ENCODE measurements at regions not wholly inside any gene's neighbourhood (a gene's known extent, or its start where the extent isn't known, plus 50 kb on each side); places are given as distances from the start of the nearest gene placed in this dataset.

DNA sequence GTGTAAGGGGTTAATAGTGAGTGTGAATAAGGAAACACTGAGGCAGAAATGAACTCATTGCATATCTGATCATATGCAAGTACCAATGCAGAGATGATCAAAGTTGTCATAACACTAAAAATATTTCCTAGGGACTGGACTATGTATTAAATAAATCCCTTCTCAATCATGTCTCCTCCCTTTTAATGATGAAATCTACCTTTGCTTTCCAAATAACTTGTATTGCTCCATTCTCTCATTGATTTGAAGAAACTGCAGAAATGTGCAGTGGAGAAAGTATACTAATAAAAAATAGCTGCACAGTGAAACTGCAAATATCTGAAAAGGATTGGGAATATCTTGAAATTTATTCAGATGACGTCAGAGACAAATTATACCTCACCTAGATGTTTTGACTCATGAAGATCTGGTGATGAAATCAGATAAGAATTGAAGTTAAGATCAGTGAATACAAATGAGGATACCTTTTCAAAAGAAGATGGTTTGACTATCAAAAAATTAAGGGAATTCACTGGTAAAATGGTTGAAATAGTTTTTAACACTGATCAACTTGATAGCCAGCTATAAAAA, 1264.9 kb upstream of the USP15 start:
- H3K27me3 Mint-ChIP-seq (ENCODE audit: low read depth) = no peaks in the 10 kb centered on the region
- no peak for DNase-seq (ENCODE audit: low spot score in 2 of 2, unreplicated experiment in 2 of 2)

DNA sequence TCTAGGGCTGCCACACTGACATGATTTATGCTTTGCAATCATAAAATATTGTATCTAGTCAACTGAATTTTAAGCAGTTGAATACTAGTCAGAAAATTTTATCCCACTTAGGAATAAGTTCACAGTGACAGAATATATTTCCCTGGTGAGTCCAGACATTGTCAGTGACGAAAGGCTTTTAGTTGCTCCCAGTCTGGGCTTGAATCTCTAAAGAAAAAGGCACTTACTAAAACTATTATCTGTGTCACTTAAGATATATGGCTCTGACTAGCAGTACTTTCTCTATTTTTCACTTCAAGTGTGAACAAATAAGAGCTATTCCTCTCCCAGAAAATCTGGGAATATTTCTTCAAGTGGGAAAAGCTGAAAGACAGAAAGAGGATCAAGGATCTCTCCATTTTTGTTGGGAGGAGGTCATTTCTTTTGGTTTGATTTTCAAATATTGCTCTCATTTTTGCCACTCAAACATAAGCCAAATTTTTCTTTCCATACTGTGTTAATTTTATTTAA, 1262.3 kb upstream of the USP15 start:
- Mint-ChIP-seq H3K9me3 (peaks cover 9% of the 10 kb centered on the region), H3K36me3 (no peaks in the 10 kb centered on the region), H3K4me3 (no peak overlapping the region), H3K27ac (no peak overlapping the region), H3K27me3 (ENCODE audit: low read depth) (no peaks in the 10 kb centered on the region), H3K4me1 (no peaks in the 10 kb centered on the region)
- no peak for DNase-seq (ENCODE audit: low spot score in 2 of 2, unreplicated experiment in 2 of 2)
- TF ChIP-seq, protein P1, sequence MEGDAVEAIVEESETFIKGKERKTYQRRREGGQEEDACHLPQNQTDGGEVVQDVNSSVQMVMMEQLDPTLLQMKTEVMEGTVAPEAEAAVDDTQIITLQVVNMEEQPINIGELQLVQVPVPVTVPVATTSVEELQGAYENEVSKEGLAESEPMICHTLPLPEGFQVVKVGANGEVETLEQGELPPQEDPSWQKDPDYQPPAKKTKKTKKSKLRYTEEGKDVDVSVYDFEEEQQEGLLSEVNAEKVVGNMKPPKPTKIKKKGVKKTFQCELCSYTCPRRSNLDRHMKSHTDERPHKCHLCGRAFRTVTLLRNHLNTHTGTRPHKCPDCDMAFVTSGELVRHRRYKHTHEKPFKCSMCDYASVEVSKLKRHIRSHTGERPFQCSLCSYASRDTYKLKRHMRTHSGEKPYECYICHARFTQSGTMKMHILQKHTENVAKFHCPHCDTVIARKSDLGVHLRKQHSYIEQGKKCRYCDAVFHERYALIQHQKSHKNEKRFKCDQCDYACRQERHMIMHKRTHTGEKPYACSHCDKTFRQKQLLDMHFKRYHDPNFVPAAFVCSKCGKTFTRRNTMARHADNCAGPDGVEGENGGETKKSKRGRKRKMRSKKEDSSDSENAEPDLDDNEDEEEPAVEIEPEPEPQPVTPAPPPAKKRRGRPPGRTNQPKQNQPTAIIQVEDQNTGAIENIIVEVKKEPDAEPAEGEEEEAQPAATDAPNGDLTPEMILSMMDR (IDR thresholded peaks at IDR 0.05; ENCODE audit: unreplicated experiment) = no peak

More for the DNA sequence above, 1264.9 kb upstream of the USP15 start:
- Mint-ChIP-seq H3K4me3 (no peak overlapping the region), H3K4me1 (no peaks in the 10 kb centered on the region), H3K9me3 (no peaks in the 10 kb centered on the region), H3K27ac (no peak overlapping the region), H3K36me3 (no peaks in the 10 kb centered on the region)
- TF ChIP-seq, protein P1 (IDR thresholded peaks at IDR 0.05; ENCODE audit: unreplicated experiment) = no peak

DNA sequence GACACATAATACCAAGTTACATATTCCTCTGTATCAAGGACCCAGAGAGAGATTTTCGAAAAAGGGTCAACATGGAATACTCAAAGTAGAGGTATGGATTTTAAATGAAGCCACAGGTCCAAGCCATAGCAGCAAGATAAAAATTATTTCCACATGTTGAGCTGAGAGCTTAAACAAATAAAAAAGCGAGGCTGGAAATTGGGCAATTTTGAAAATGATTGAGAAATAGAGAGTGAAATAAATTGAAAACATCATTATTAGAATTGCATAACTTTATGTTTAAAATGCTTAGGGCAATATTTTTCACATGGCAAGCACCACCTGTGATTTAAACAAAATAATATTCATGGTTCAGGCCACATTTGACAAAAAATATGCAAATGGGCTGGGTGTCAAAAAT, 1251.0 kb upstream of the USP15 start:
- no peak for DNase-seq (ENCODE audit: low spot score in 2 of 2, unreplicated experiment in 2 of 2)
- no peaks in the 10 kb centered on the region for H3K4me1 Mint-ChIP-seq
- H3K27ac Mint-ChIP-seq = no peak overlapping the region
- H3K36me3 Mint-ChIP-seq = no peaks in the 10 kb centered on the region
- H3K27me3 Mint-ChIP-seq (ENCODE audit: low read depth) = no peaks in the 10 kb centered on the region
- TF ChIP-seq, protein P1 (IDR thresholded peaks at IDR 0.05; ENCODE audit: unreplicated experiment) = no peak
- H3K4me3 Mint-ChIP-seq = no peak overlapping the region
- peaks cover under 1% of the 10 kb centered on the region for H3K9me3 Mint-ChIP-seq

DNA sequence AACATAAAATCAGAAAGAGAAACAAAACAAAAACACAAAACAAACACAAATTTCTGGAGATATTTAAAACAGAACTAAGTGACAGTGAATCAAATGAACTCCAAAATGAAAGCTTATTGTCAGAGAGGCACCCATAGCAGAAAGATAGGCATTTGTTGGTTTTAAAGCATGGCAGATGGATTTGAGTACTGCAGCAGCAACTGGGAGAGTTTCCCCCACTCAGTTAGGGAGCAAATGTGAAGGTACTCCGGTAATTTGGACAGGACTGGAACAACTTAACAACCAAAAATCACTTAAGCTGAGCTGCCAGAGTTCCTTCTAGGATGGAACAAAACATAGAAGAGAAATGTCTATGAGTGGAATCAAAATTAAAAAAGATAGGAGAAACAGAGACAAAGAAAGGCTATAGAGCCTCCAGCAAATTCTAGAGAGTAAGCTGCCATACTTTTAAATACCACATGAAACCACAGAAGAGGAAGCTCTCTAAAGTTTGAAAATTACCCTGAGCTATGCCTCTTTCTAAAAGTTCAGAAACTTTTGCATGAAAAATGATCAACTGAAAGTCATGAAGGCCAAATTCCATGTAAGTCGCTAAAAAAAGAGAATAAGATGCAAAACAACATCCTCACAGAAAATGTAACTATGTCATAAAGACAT, 1248.3 kb upstream of the USP15 start:
- no peaks in the 10 kb centered on the region for H3K9me3 Mint-ChIP-seq
- no peak overlapping the region for H3K4me3 Mint-ChIP-seq
- no peaks in the 10 kb centered on the region for H3K27me3 Mint-ChIP-seq (ENCODE audit: low read depth)
- no peaks in the 10 kb centered on the region for H3K36me3 Mint-ChIP-seq
- no peak for DNase-seq (ENCODE audit: low spot score in 2 of 2, unreplicated experiment in 2 of 2)
- TF ChIP-seq, protein P1 (IDR thresholded peaks at IDR 0.05; ENCODE audit: unreplicated experiment) = no peak
- H3K27ac Mint-ChIP-seq = no peak overlapping the region
- no peaks in the 10 kb centered on the region for H3K4me1 Mint-ChIP-seq

DNA sequence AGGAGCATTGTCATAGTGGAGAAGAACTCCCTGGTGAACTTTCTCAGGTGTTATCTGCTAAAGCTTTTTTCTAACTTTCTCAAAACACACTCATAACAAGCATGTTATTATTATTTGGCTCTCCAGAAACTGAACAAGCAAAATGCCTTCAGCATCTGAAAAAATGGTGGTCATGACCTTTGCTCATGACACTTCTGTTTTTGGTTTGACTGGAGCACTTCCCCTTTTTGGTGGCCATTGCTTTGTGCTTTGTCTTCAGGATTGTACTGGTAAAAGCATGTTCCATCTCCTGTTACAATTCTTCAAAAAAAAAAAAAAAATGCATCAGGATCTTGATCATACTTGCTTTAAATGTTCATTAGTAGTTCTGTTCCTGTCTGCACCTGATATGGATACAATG, 1241.6 kb upstream of the USP15 start:
- H3K4me3 Mint-ChIP-seq = no peak overlapping the region
- TF ChIP-seq, protein P1 (IDR thresholded peaks at IDR 0.05; ENCODE audit: unreplicated experiment) = no peak
- no peaks in the 10 kb centered on the region for H3K36me3 Mint-ChIP-seq
- H3K27me3 Mint-ChIP-seq (ENCODE audit: low read depth) = no peaks in the 10 kb centered on the region
- no peak overlapping the region for H3K27ac Mint-ChIP-seq
- no peaks in the 10 kb centered on the region for H3K4me1 Mint-ChIP-seq
- H3K9me3 Mint-ChIP-seq = peaks cover 32% of the 10 kb centered on the region
- no peak for DNase-seq (ENCODE audit: low spot score in 2 of 2, unreplicated experiment in 2 of 2)
